Sciatic nerve (tissue), 2 donors: ENCODE measurements at regions not wholly inside any gene's neighbourhood (a gene's known extent, or its start where the extent isn't known, plus 50 kb on each side); places are given as distances from the start of the nearest gene placed in this dataset.

ENCODE experiments used
- ATAC-seq: fragments of 200-7000 bp; cut with Tn5 transposase; one replicate; pipeline ENCODE4 v1.9.1; 2020; ENCODE audit warnings: mild to moderate bottlenecking, moderate library complexity
- DNase-seq: peaks from one replicate; pipeline ENCODE4 v3.0.0-alpha.2; 2020; ENCODE audit warnings: low spot score
- intact Hi-C: fragments of 100-400 bp; cut with DNase I; formaldehyde crosslinking; loops from one replicate; pipeline ENCODE4 v1.14.2; 2022
- donor health status: DM: no; HTN: no; CAD: no.
- donor health status: DM: no; HTN: no; CAD: no.

DNA sequence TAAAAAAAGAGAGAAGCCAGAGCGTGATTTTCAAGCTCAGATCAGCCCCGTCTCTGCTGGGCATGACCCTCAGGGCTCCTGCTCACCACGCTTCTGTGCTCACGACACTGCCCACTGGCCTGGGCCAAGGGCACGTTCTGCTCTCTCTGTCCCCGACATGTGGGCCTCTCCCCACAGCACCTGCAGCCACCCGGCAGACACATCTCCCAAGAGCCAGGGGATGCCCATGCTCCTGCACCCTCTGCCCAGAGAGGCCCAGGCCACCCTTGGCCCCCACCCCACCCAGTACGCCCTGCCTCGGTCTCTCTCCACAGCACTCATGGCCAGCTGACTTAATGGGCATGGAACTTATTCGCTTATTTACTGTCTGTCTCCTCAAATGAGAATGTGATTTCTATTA, 175.4 kb upstream of the RNF32 start:
- intact Hi-C loops, result loop anchor here (10.0 kb wide), 1 partner anchor 650 kb away; the partner anchor contains the start of gene SHH
- ATAC-seq (no peak), DNase-seq (no peak)

DNA sequence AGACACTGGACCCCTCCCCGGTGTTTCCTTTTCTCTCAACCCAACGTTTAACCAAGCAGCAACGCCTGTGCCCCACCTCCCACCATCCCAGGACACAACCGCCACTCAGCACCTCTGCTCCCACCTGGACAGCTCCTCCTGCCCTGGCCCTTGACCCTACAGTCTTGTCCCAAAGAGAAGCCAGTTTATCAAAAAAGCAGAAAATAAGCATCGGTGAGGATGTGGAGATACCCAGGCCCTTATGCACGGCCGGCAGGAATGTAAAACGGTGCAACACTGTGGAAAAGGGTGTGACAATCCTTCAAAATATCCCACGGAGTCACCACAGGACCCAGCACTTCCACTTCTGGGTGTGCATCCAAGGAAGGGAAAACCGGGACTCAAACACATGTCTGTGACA, 176.2 kb upstream of the RNF32 start:
- ATAC-seq (no peak), DNase-seq (no peak)
- intact Hi-C loops, result loop anchor here (5.0 to 10.0 kb wide), 2 partner anchors 643 to 650 kb away; partner anchors contain the start of gene SHH

DNA sequence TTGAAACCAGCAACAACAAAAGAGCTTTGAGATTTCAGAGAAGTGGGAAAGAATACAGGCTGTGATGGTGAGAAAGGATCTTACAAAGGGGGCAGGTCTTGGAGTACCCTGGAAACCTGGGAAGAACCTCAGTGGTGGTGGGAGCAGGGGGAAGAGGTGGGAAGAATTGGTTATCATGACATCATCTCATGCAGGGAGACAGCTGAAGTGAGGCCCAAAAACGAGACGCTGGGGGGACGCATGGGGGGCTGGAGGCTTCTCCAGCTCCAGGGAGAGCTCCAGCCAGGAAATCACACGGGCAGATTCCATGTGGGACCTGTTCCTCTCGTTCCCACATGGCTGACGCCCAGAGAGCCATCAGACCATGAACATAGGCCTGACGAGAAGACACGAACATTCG, 177.3 kb upstream of the RNF32 start:
- no peak for ATAC-seq
- intact Hi-C loops, result loop anchor here (5.0 to 10.0 kb wide), 2 partner anchors 644 to 648 kb away; partner anchors contain the start of gene SHH

DNA sequence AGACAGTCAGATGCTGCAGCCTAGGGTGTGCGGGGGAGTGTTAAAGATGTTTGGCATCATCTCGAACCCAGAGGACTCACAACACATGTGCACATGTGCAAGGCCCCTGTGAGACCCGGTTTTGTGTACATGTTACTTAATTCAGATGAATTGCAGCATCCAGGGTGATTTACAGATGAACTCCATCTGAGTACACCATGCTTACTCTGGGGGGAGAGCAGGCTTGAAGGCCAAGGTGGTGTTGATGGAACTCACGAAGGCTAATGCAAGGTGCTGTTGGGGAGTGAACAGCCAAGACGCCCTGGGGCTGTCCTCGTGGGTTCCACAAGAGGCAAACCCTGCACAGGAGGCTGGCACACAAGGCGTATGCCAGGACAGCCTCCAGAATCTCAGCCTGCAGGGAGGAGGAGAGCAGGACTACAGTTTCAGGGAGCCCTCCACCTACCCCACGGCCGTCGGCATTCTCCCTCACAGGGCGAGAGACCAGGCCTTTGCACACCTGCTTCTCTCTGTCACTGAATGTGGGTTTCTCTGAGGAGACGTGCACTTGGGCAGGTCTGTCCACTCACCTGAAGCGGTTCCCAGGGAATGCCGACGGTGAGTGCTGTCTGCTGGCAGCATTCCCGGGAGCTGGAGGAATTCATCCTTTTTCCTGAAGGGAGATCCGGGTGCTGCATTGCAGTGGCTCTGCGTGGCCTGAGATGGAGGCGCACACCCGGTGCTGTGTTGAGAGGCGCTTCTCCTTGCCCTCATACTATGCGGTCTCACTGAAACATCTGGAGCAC, 178.5 kb upstream of the RNF32 start:
- DNase-seq (no peak), ATAC-seq (no peak)
- intact Hi-C loops, result loop anchor here (5.0 to 10.0 kb wide), 2 partner anchors 645 to 647 kb away; partner anchors contain the start of gene SHH

More for the DNA sequence above, 177.3 kb upstream of the RNF32 start:
- DNase-seq, result no peak

DNA sequence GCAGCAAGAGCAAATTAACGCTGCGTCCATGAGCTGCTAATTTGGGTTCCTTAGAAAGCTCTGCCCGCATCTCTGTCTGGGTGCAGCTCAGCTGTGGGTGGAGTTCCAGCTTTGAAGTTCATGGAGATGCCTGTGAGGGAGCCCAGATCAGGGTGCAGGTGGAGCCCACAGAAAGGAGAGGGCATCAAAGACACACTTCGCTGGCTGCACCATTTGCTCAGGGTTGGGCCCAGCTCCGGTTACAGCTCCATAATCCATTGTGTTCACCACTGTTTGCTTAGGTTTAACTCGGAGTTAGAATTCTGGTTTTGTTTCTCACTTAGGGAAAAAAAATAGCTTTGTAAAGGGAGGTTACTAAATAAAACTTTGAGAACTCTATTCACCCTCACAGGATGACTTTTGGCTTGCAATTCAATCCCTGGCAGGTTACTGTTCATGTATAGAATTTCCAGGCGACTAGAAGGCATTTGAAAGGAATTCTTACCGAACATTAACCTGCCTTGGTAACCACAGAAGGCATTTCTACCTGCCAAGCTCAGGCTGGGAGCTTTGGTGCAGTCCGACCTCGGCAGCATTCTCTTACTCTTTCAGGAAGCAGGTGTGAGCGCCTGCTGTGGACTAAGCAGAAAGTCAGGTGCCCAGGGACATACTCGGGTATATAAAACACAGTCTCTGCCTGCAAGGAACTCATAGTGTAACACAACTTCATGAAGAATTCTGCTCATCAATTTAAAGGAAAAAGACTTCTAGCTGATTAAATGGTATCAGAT, 179.5 kb upstream of the RNF32 start:
- DNase-seq, result no peak
- no peak for ATAC-seq
- intact Hi-C loops, result loop anchor here (5.0 to 10.0 kb wide), 2 partner anchors 646 kb away; partner anchors contain the start of gene SHH

DNA sequence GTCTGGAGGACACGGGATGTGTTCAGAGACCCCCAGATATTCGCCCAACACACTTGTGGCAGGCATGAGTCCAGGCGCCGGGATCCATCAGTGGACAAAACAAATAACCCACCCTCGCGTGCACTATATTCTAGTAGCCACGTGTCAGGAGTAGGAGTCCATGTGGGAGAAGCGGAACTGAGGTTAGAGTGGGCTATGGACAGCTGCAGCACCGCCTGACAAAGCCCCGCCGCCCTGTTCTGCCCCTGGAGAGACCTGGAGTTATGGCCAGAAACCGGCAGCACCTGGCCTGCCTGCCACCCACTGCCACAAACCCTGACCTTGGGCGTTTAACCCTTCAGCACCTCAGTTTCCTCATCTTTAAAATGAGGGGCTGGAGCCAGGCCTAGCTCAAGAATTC, 181.0 kb upstream of the RNF32 start:
- ATAC-seq, result peak; percentile 26
- DNase-seq, result no peak
- intact Hi-C loops, result no loop called here

DNA sequence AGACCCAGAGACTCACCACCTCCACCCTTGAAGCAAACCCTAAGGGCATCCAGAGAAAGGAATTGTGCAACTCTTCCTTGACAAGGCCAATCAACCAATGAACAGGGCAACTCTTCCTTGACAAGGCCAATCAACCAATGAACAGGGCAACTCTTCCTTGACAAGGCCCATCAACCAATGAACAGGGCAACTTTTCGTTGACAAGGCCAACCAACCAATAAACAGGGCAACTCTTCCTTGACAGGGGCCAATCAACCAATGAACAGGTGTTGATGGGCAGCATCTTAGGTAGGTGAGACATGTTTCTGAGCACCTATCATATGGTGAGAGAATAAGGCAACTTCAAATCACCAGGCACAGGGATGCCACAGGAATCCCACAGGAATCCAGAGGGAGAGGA, 181.5 kb upstream of the RNF32 start:
- ATAC-seq, result no peak
- intact Hi-C loops, result no loop called here
- DNase-seq, result no peak

DNA sequence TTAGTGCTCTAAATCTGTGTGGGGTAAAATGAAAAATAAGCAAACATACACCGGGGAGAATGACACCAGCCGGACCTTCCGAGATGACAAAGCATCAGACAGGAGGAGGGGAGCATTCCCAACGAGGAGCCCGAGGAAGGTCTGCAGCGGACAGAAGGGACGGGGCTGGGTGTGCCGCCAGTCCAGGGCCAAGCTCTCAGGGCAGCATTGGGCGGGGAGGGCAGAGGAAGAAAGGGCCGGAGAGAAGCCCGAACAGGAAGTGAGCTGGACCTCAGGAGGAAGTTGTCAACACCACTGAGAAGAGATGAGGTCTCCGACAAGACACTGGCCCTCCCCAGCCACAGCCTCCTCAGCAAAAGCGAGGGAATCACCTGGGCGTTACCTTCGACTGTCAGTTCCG, 182.6 kb upstream of the RNF32 start:
- intact Hi-C loops, result no loop called here
- DNase-seq (no peak), ATAC-seq (no peak)

DNA sequence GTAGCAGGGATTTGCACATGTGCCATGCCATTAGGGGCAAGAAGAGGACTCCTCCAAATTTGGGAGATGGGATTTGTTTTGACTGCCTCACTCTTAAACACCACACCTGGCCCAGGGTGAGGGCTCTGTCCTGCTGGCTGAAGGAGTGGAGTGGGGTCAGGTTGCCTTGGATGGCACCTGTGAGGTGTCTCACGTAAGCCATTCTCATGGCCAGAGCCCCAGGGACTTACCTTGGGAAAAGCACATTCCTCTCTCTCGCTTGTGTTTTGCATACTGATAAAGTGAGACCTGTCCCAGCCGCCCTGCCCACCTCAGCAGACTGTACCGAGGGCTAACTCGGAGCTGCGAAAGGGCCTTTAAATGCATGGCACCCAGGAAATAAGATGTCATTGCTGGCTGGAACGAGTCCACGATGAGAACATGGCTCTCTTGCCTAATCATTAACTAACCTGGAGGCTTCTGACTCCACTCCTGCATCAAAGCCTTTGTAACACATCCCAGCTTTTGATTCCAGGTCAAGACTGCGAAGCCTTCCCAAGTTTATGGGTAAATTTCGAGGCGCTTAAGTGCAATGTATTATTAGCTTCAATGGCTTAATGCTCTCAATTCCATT, 184.0 kb upstream of the RNF32 start:
- DNase-seq (no peak), ATAC-seq (no peak)
- intact Hi-C loops, result no loop called here

DNA sequence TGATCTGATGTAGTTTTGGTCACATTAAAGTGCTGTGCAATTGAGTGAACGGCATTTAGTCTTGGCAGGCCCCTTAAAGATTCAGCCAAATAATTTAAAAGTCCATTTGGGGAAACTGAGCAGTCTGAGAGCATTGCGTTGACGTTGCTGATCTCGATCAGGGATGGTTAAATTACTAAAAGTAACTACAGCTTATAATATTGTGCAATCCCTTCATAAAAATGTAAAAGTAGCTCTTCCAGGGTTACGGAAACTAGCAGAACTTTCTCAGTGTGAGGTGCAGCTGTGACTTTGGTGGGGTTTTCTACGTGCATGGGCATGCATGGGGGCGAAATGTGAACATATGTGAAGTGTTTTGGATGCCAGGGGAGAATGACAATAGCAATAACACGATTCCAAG, 184.5 kb upstream of the RNF32 start:
- intact Hi-C loops, result no loop called here
- DNase-seq (no peak), ATAC-seq (no peak)

DNA sequence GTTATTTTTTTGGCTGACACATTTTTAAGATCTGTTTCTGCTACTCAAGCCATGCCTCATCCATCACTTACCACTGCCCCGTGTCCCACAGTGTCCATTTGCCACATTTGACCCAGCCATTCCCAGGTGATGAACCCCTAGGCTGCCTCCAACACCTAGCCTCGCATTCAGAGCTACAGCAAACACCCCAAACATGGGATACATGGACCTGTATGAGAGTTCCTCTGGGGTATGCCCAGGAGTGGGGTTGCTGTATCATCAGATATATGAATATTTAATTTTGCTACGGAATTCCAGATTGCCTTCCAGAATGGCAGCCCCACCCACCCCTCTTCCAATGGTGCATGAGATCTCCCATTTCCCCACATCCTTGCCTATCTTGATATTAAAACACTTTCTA, 190.1 kb upstream of the RNF32 start:
- intact Hi-C loops, result no loop called here
- DNase-seq, result no peak
- ATAC-seq, result no peak

DNA sequence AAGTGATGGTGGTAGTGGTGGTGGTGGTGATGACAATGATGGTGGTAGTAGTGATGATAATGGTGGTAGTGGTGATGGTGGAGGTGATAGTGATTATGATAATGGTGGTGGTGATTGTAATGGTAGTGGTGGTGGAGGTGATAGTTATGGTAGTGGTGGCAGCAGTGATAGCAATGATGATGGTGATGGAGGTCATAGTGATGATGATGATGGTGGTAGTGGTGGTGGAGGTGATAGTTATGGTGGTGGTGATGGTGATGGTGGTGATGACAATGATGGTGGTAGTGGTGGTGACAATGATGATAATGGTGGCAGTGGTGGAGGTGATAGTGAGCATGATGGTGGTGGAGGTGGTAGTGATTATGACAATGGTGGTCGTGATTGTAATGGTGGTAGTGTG, 191.7 kb upstream of the RNF32 start:
- intact Hi-C loops, result no loop called here
- ATAC-seq (no peak), DNase-seq (no peak)

DNA sequence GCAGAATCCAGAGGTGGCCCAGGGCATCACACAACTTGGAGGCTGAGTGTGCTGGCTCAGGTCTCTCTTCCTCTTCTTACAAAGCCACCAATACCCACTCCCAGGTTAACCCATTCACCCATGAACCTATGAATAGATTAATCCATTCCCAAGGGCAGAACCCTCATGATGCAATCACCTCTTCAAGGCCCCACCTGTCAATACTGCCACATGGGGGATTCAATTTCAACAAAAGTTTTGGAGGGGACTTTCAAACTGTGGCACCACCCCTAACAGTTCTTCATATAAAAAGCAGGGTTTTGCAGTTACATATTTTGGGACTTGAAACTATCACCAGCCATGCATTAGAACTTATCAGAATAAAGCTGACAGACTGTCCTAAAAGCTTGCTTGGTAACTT, 193.6 kb upstream of the RNF32 start:
- DNase-seq, result no peak
- ATAC-seq, result no peak
- intact Hi-C loops, result no loop called here

DNA sequence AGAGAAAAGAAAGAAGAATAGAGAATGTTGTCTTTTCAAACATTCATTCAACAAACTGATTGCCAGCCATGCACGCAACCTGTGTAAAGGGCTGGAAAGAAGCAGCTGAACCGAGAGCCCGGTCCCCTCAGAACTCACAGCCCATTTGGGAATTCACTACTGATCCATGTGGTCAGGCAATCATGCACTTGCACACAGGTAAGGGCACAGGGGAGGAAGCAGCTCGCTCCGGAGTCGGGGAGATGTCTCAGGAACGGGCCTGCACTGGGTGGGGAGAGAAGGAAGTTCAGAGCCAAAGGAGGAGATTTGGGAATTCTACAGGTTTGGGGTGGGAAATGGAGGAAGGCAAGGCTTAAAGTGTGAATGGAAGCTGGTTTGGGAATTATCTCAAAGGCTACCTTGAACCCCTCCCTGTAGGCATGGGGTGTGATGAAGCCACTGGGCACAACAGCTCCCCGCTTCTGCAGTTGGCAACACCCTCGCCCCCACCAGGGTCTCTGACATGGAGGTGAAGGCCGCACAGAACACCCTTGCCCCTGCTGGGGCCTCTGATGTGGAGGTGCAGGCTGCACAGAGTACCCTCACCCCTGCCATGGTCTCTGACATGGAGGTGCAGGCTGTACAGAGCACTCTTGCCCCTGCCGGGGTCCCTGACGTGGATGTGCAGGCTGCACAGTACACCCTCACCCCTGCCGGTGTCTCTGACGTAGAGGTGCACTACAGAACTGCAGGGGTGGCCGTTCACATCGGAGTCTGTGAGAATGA, 194.4 kb upstream of the RNF32 start:
- DNase-seq (no peak), ATAC-seq (no peak)
- intact Hi-C loops, result no loop called here

DNA sequence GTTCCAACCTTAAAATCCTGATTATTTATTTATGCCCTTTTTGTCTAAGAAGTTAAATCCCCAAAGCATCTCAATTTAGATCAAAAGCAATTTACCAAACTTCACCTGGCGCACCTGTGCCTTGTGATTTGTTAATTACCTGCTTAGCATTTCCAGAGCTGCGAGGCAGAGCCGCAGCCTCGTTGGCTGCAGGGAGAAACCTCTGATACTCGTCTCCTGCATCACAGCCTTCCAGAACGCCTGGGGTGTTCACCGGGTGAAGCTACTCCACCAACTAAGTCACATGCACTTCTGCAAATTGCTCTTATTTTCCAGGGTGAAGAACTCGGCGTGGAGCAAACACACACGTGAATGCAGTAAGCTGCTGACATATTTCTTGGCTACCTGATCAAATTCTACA, 198.1 kb upstream of the RNF32 start:
- ATAC-seq, result no peak
- intact Hi-C loops, result no loop called here
- no peak for DNase-seq

DNA sequence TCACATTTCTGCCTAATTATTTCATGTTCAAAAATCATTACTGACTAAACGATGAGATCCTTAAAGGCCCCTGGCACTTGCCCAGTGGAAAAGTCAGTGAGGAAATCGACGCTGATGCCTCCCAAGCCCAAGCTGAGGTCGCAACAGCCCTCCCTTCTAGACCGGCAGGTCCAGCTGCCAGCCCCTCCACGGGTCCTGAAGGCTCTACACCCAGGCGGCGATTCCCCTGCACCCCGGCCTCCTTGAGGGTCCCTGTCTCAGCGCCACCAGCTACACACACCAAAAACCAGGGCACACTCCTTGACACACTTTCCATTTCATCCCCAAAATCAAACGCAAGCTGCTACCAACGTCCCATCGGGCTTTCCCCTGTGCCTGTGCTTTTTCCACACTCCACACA, 200.1 kb upstream of the RNF32 start:
- DNase-seq (peak; percentile 21), ATAC-seq (no peak)
- intact Hi-C loops, result no loop called here

DNA sequence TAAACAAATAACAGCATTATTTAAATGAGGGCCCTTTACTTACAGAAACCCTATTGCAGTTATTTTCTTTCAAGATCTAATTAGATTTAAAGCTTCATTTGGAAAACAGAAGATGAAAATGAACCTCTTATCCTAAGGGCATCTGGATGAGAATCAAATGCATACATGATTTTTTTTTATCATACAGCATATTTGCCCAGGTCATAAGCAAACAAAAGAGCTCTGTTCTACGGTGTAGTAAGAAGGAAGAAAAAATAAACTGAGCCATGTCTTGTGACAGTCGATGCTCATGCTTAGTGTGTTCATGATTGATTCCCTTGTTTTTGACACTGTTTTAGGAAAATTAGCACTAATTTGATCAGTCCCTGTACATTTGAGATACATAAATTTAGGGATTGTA, 202.6 kb upstream of the RNF32 start:
- intact Hi-C loops, result no loop called here
- ATAC-seq, result no peak
- DNase-seq, result no peak

DNA sequence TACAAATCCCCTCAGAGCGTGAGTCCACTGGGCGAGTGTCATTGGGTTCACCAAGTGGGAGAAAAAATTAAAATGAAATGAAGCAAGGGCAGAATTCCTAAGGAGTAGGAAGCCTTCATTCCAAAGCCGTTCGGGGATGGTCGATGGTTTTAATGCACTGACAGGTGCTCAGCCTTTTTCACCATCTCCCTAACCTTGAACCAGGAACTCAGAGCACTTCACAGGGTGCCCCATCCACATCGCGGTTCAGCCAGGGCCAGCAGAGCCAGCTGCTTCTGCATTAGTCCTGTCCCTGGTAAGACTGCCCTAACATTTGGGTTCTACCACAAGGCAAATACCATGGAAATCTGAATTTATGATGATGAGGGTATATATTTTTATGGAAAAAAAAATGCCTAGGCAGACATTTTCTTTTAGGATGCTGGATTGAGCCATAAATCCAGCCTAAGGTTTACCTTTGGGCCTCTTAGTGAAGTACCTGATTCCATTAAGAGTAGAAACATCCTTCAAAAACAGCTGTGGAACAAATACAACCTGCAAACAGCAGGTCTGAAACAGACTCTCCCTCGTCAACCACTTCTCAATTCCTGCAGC, 203.5 kb upstream of the RNF32 start:
- ATAC-seq (no peak), DNase-seq (no peak)
- intact Hi-C loops, result no loop called here
